ENCODE measurements at regions not wholly inside any gene's neighbourhood (a gene's known extent, or its start where the extent isn't known, plus 50 kb on each side); places are given as distances from the start of the nearest gene placed in this dataset.
"Not testable (repeated sequence)": the region's sequence is repeated elsewhere in the genome, so short reads cannot be mapped to it uniquely, and the experiment has no call there.

DNA sequence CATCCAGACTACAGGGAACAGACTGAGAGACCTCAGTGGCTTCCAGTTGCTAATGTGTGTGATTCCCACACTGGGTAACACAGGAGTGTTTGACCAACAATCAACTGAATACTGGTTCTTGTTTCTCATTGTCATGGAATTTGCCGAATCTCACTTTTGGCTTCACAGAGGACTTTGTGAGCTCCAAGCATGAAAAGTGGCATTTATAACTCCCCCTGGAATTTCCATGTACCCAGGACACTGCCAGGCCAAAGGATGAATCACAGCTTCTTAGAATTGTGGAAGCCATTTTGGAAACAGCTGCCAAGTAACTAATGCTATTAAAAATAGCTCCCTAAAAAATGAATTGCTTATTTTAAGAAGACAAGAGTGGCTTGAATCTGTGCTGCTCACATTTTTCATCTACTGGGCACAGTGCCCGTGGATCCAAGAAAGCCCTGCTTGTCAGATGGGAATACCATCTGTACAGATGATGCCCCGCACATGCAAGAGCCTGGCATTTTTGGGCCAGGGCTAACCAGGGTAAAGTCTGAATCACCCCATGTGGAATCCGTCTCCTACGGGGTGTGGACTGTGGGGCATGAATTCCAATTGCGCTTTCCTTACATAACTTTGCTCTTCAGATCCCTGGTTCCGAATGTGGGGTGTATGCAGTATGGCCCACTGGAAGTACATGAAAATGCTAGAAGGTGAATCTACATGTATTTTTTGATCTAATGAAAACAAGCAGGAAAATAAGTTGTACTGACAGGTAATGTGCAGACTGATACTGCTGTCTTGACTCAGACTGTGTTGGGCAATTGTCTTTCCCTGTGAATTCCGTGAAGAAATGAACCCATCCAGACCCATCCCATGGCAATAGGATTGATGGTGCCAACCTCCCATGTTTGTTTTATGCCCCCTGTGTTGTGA is 487.3 kb downstream of the SIPA1L2 start:
- peak; percentile 89 for DNase-seq (ENCODE audit: low read depth)
- TF ChIP-seq, protein P1, sequence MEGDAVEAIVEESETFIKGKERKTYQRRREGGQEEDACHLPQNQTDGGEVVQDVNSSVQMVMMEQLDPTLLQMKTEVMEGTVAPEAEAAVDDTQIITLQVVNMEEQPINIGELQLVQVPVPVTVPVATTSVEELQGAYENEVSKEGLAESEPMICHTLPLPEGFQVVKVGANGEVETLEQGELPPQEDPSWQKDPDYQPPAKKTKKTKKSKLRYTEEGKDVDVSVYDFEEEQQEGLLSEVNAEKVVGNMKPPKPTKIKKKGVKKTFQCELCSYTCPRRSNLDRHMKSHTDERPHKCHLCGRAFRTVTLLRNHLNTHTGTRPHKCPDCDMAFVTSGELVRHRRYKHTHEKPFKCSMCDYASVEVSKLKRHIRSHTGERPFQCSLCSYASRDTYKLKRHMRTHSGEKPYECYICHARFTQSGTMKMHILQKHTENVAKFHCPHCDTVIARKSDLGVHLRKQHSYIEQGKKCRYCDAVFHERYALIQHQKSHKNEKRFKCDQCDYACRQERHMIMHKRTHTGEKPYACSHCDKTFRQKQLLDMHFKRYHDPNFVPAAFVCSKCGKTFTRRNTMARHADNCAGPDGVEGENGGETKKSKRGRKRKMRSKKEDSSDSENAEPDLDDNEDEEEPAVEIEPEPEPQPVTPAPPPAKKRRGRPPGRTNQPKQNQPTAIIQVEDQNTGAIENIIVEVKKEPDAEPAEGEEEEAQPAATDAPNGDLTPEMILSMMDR (IDR thresholded peaks at IDR 0.05; ENCODE audit: low read depth, low read length, missing control alignments) = no peak
- in situ Hi-C loops (cut with HindIII; ENCODE audit: low sequenced_read_pairs) = no loop called here
- no peak overlapping the region for H3K4me3 ChIP-seq (ENCODE audit: low read depth, low read length)

DNA sequence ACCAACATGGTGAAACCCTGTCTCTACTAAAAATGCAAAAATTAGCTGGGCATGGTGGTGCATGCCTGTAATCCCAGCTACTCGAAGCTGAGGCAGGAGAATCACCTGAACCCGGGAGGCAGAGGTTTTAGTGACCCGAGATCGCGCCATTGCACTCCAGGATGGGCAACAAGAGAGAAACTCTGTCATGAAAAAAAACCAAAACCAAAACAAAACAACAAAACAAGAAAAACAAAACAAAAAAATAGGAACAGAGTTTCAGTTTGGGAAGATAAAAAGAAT is 488.8 kb downstream of the SIPA1L2 start:
- DNase-seq (ENCODE audit: low read depth); H3K4me3 ChIP-seq (ENCODE audit: low read depth, low read length); in situ Hi-C loops (cut with HindIII; ENCODE audit: low sequenced_read_pairs): not testable (repeated sequence)

DNA sequence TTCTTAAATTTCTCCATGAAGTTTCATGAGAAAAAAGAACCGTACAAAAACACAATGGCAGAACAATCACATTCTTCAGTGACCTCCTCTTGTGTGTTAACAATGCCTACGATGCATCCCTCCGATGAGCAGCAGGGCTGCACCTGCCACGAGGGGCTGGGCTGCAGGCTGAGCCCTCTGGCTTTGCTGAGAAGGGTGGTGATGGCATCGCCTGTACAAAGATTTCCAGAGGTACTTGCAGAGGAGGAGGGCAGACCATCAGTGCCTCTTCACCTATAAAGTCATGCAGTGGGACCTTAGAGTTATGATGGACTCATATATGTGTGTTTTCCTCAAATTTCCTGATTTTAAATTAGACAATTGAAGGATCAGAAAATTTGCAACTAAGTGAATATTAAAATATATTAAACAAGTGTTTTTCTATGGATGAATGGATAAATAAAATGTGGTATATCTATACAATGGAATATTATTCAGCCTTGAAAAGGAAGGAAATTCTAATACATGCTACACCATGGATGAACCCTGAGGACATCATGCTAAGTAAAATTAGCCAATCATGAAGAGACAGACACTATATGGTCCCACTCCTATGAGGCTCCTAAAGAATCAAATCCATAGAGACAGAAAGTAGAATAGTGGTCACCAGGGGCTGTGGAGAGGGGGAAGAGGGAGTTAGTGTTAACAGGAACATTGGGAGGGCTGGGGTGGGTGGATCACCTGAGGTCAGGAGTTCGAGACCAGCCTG is 489.3 kb downstream of the SIPA1L2 start:
- TF ChIP-seq, protein P1 (IDR thresholded peaks at IDR 0.05; ENCODE audit: low read depth, low read length, missing control alignments) = no peak
- H3K4me3 ChIP-seq (ENCODE audit: low read depth, low read length) = no peak overlapping the region
- in situ Hi-C loops (cut with HindIII; ENCODE audit: low sequenced_read_pairs) = no loop called here
- no peak for DNase-seq (ENCODE audit: low read depth)

DNA sequence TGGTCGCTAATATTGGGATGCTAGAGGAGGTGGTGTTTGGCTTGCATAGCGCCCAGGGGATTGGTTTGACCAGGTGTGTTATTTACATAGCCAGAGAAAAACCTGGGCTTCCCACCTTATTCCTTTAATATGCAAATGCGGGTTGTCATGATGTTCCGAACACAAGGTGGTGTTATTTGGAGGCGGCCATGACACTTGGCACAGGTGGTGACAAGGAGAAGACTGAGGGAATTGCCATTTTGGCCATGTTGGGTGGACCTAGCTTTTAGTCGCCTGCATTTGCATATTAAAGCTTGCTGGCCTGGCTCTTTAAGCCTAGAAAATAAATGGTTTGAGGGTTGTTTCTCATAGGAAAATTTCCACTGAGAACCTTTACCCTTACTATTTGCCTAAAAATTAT is 490.5 kb downstream of the SIPA1L2 start:
- DNase-seq (ENCODE audit: low read depth) = no peak
- in situ Hi-C loops (cut with HindIII; ENCODE audit: low sequenced_read_pairs) = no loop called here
- no peak overlapping the region for H3K4me3 ChIP-seq (ENCODE audit: low read depth, low read length)
- TF ChIP-seq, protein P1 (IDR thresholded peaks at IDR 0.05; ENCODE audit: low read depth, low read length, missing control alignments) = no peak

DNA sequence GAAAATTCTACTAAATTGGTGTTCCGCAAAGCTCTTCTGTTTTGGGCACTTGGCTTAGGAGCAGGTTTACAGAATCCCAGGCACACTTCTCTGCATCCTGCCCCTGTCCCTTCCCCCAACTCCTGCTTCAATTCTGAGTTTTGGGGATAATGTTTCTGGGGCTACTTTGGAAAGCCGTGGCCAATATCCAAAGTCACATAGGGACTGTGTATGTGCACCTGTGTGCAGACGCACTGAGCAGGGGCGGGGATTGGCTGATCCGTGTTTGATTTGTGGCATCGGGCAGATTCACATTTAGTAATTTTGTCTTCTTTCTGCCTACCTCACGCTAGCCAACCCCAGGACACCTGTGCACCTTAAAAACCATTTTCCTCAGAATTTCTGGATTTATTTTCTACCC is 491.9 kb downstream of the SIPA1L2 start:
- no peak for DNase-seq (ENCODE audit: low read depth)
- in situ Hi-C loops (cut with HindIII; ENCODE audit: low sequenced_read_pairs) = no loop called here
- TF ChIP-seq, protein P1 (IDR thresholded peaks at IDR 0.05; ENCODE audit: low read depth, low read length, missing control alignments) = no peak
- no peak overlapping the region for H3K4me3 ChIP-seq (ENCODE audit: low read depth, low read length)

DNA sequence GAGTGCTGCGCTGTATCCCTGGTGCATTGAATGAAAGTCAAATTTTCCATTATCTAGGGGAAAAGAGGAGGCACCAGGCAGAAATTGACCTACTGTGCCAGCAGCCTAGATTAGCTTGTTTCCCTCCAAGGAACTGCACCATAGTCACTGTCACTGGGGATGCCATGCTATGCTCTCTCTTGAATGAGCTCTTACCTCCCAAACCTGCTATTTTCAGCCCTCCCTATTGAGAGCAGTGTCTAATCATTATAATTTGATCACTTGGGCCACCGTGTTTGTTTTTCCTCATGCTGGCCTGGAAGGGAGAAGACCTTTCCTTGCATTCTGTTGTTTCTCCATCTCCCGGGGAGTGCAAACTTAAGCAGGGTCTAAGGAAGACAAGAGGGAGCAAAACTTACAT is 492.9 kb downstream of the SIPA1L2 start:
- in situ Hi-C loops (cut with HindIII; ENCODE audit: low sequenced_read_pairs) = no loop called here
- TF ChIP-seq, protein P1 (IDR thresholded peaks at IDR 0.05; ENCODE audit: low read depth, low read length, missing control alignments) = no peak
- H3K4me3 ChIP-seq (ENCODE audit: low read depth, low read length) = no peak overlapping the region
- no peak for DNase-seq (ENCODE audit: low read depth)

DNA sequence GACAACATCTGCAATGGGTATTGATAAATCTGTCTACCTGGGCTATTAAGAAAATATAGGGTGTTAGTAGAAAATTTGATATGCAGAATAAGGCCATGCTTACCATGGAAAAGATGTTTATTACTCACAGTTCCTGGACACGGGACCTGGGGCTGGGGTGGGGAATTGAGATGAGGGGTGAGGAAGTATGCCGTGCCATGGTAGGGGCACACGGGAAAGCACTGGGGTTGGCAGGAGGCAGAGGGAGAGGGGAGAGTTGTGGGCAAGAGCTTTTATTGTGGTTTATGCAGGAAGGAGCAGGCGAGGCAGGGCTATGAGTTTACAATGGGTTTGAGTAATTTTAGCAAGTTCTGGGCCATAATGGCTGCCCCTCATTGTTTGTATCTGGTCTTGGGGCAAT is 493.8 kb downstream of the SIPA1L2 start:
- no peak for DNase-seq (ENCODE audit: low read depth)
- H3K4me3 ChIP-seq (ENCODE audit: low read depth, low read length) = no peak overlapping the region
- TF ChIP-seq, protein P1 (IDR thresholded peaks at IDR 0.05; ENCODE audit: low read depth, low read length, missing control alignments) = no peak
- in situ Hi-C loops (cut with HindIII; ENCODE audit: low sequenced_read_pairs) = no loop called here
